ENCODE measurements at regions not wholly inside any gene's neighbourhood (a gene's known extent, or its start where the extent isn't known, plus 50 kb on each side); places are given as distances from the start of the nearest gene placed in this dataset.

DNA sequence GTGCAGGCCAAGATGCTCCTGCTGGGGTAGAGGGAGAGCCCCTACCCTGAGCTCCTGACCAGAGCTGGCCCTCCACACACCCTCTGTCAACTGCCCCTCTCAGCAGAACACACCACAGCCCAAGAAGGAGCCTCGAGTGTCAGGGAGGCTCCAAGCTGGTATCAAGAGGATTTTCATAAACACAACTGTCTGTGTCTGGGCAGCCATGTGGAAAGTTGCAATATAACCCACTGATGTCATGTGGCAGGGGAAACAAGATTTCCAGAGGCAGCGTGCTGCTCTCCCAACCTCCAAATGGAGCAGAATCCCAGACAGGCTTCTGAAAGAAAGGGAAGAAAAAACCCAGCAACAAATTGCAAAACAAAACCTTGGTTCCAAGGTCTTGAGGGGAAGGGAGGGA is 569.9 kb downstream of the BUD13 start:
- TF ChIP-seq, protein P1, sequence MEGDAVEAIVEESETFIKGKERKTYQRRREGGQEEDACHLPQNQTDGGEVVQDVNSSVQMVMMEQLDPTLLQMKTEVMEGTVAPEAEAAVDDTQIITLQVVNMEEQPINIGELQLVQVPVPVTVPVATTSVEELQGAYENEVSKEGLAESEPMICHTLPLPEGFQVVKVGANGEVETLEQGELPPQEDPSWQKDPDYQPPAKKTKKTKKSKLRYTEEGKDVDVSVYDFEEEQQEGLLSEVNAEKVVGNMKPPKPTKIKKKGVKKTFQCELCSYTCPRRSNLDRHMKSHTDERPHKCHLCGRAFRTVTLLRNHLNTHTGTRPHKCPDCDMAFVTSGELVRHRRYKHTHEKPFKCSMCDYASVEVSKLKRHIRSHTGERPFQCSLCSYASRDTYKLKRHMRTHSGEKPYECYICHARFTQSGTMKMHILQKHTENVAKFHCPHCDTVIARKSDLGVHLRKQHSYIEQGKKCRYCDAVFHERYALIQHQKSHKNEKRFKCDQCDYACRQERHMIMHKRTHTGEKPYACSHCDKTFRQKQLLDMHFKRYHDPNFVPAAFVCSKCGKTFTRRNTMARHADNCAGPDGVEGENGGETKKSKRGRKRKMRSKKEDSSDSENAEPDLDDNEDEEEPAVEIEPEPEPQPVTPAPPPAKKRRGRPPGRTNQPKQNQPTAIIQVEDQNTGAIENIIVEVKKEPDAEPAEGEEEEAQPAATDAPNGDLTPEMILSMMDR (IDR thresholded peaks at IDR 0.05 in 4 of 5, conservative IDR thresholded peaks at IDR 0.05 in 1 of 5), result no peak
- no peak for TF ChIP-seq POLR2A (IDR thresholded peaks at IDR 0.05)

All from gastrocnemius medialis (tissue), 4 donors.